Endometrial microvascular endothelial cells (primary cell): ENCODE measurements at regions not wholly inside any gene's neighbourhood (a gene's known extent, or its start where the extent isn't known, plus 50 kb on each side); places are given as distances from the start of the nearest gene placed in this dataset.

Source experiments
- in situ Hi-C: cut with HindIII; loops from 2 replicates; pipeline ENCODE4 v1.10.0; 2017; ENCODE audit warnings: low sequenced_read_pairs, low pct_unique_long_range_greater_than_20kb; ENCODE audit errors: inconsistent ontology term

GRCh38 chr3:185995352-185995751 is 57.5 kb upstream of the TRA2B start:
- in situ Hi-C loops = loop anchor here (25.0 kb wide), 1 partner anchor 242 kb away; no protein-coding TSS in a partner anchor

DNA sequence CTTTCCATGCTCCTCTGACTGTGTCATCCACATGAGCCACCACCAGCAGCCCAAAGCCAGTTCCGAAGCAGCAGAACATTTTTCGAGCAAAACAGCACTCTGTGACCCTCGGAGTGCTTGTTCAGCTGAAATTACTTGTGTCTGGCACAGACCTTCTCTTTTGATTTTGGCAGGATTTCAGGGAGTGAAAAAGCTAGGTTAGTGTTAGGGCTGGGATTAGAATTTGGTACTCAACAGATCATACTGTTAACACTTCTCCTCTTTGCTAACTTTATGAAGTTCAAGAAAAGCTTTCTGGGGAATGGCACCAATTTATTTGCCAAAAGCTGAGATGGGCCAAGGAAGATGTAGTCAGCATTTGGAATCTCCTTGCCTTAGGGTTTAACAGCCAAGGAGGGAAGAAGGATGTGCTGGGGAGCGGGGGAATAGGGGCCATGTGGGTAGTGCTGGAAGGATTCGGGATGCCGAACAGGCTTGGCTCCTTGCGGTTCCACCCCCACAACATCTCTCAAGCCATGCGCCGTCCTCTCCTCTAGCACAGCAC is 55.1 kb upstream of the TRA2B start:
- in situ Hi-C loops = loop anchor here (25.0 kb wide), 1 partner anchor 244 kb away; no protein-coding TSS in a partner anchor

GRCh38 chr3:185990995-185991394 is 53.2 kb upstream of the TRA2B start:
- in situ Hi-C loops = loop anchor here (25.0 kb wide), 1 partner anchor 246 kb away; no protein-coding TSS in a partner anchor

- in situ Hi-C loops = loop anchor here (25.0 kb wide), 1 partner anchor 248 kb away; no protein-coding TSS in a partner anchor
These were observed 51.7 kb upstream of the TRA2B start for GRCh38 chr3:185989511-185989910.

- in situ Hi-C loops = loop anchor here (25.0 kb wide), 1 partner anchor 249 kb away; no protein-coding TSS in a partner anchor
These were observed 51.0 kb upstream of the TRA2B start for GRCh38 chr3:185988816-185989175.

DNA sequence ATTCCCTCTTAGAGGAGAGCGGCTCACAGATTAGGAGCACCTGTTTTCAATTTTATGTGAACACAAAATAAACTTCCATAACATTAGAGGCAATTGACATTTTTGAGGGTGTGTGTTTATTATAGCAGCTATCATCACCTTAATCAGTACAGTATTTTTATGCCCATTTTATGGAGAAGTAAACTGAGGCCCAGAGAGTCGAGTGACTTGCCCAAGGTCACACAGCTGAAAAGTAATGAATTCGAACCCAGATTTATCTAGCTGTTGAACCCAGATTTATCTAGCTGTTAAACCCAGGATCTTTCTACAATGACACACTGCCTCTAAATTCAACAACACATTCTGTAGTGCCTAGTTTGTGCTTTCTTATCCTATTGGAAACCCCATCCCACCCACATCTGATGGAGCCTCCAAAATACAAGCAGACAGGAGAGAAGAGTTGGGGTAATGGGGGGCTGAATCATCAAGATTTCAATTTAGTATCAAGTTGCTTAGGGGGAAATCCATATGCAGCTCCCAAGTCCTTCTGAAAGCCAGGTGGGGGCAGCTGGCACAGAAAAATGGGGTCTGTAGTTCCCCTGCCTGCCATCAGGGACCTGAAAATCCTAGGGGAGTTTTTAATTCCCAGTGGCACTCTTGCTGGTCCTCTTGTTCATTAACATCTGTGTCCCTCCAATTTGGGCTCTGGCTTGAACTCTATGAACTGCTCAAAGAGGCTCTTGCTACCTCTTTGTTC is 50.4 kb upstream of the TRA2B start:
- in situ Hi-C loops = loop anchor here (25.0 kb wide), 1 partner anchor 249 kb away; no protein-coding TSS in a partner anchor
